ENCODE measurements at regions not wholly inside any gene's neighbourhood (a gene's known extent, or its start where the extent isn't known, plus 50 kb on each side); places are given as distances from the start of the nearest gene placed in this dataset.
"Not testable (repeated sequence)": the region's sequence is repeated elsewhere in the genome, so short reads cannot be mapped to it uniquely, and the experiment has no call there.

DNA sequence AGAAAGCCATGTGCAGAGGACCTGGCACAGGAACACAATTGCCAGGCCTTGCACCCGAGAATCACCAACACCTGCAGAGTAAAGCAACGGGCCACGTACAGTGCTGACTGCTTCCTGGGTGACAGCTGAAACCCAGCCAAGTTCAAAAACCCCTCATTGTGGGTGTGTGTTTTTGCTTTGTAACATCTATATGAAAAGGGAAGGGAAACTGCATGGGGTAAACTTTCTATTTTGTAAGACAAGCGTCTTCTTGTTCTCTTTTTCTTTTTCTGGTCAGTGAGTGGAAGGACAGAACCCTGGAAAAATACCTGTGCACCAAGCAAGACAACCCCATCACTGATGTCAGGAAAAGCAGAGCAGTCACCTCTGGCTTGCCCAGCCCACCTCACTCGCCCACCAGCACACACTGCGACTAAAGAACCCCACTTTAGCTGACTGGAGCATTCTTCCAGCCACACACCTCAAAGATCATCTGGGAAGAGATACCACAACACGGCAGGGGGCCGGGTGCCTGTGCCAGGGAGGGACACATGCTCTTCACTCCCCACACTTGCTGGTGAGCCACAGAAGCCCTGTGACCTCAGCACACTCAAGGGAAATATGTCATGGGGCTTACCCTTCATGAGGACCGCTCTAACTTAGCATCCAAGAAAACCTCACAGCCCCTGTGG, 172.3 kb downstream of the NDUFA12 start:
- H3K36me3 ChIP-seq (ENCODE audit: control insufficient read depth in 4 of 4, insufficient read depth in 4 of 4, low read length in 4 of 4) = no peaks in the 10 kb centered on the region
- 55 to 63% methylated on average over 9 of the region's 9 CpGs for WGBS, 2 donors
- H3K27me3 ChIP-seq (ENCODE audit: control insufficient read depth in 3 of 3, insufficient read depth in 3 of 3, low read length in 2 of 3) = no peaks in the 10 kb centered on the region
- H3K4me1 ChIP-seq (ENCODE audit: control insufficient read depth in 5 of 5, insufficient read depth in 5 of 5, low read length in 5 of 5) = peaks cover 0 to 20% (median 5%) of the 10 kb centered on the region in 5 donors
- no peak overlapping the region for H3K27ac ChIP-seq (ENCODE audit: low read depth in 1 of 2, low read length in 1 of 2)
- DNase-seq = no peak
- H3K4me3 ChIP-seq = no peak overlapping the region
- no peak for ATAC-seq (ENCODE audit: insufficient read depth, low FRiP score)
- H3K9me3 ChIP-seq (ENCODE audit: control insufficient read depth in 4 of 4, insufficient read depth in 3 of 4, low read length in 3 of 4) = no peaks in the 10 kb centered on the region
- H3K9ac ChIP-seq (ENCODE audit: insufficient read depth in 1 of 2, low read length in 2 of 2) = no peak overlapping the region
- TF ChIP-seq, protein P1, sequence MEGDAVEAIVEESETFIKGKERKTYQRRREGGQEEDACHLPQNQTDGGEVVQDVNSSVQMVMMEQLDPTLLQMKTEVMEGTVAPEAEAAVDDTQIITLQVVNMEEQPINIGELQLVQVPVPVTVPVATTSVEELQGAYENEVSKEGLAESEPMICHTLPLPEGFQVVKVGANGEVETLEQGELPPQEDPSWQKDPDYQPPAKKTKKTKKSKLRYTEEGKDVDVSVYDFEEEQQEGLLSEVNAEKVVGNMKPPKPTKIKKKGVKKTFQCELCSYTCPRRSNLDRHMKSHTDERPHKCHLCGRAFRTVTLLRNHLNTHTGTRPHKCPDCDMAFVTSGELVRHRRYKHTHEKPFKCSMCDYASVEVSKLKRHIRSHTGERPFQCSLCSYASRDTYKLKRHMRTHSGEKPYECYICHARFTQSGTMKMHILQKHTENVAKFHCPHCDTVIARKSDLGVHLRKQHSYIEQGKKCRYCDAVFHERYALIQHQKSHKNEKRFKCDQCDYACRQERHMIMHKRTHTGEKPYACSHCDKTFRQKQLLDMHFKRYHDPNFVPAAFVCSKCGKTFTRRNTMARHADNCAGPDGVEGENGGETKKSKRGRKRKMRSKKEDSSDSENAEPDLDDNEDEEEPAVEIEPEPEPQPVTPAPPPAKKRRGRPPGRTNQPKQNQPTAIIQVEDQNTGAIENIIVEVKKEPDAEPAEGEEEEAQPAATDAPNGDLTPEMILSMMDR (IDR thresholded peaks at IDR 0.05; ENCODE audit: control extremely low read depth, extremely low read depth) = no peak

DNA sequence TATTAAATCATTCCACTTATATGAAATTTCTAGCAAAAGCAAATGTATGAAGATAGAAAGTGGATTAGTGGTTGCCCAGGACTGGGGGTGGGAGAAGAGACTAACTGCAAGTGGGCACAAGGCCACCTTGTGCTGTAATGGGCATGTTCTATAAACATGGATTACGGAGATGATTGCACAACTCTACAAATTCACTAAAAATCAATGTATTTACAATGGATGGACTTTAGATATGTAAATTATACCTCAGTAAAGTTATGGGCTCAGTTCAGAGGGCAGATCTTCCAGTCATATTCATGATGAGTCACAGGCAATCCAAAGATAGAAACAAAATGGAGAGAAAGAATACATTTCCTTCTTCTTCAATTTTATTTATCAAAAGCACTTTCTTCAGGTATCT, 173.9 kb downstream of the NDUFA12 start:
- Histone ChIP-seq H3K9me3 (ENCODE audit: control insufficient read depth in 4 of 4, insufficient read depth in 3 of 4, low read length in 3 of 4) (no peaks in the 10 kb centered on the region), H3K27me3 (ENCODE audit: control insufficient read depth in 3 of 3, insufficient read depth in 3 of 3, low read length in 2 of 3) (no peaks in the 10 kb centered on the region), H3K9ac (ENCODE audit: insufficient read depth in 1 of 2, low read length in 2 of 2) (no peak overlapping the region), H3K27ac (ENCODE audit: low read depth in 1 of 2, low read length in 1 of 2) (no peak overlapping the region), H3K4me3 (no peak overlapping the region), H3K4me1 (ENCODE audit: control insufficient read depth in 5 of 5, insufficient read depth in 5 of 5, low read length in 5 of 5) (peaks cover 0 to 20% (median 5%) of the 10 kb centered on the region in 5 donors), H3K36me3 (ENCODE audit: control insufficient read depth in 4 of 4, insufficient read depth in 4 of 4, low read length in 4 of 4) (no peaks in the 10 kb centered on the region)
- WGBS, 2 donors = 68 to 90% methylated on average over 1 of the region's 1 CpG
- TF ChIP-seq, protein P1 (IDR thresholded peaks at IDR 0.05; ENCODE audit: control extremely low read depth, extremely low read depth) = no peak
- no peak for ATAC-seq (ENCODE audit: insufficient read depth, low FRiP score)
- no peak for DNase-seq

DNA sequence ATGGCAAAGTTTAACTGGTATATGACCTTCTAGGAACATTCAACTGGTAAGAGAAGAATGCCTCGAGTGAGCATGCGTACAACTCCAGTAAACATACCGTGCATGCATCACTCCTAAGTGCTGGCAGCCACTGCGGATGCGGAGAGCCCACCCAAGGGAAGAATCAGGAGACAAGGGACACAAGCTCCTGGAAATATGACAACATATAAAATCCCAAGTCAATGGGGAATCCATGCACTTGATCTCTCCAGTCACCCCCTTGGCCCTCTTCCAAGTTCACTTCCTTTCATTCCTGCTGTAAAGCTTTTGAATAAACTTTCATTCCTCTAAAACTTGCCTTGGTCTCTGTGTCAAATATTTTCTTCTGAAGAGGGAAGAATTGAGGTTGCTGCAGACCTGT, 168.7 kb upstream of the TMCC3 start:
- H3K4me1 ChIP-seq (ENCODE audit: control insufficient read depth in 5 of 5, insufficient read depth in 5 of 5, low read length in 5 of 5) = peaks cover 0 to 5% (median 0%) of the 10 kb centered on the region in 5 donors
- H3K27ac ChIP-seq (ENCODE audit: low read depth in 1 of 2, low read length in 1 of 2) = no peak overlapping the region
- H3K9ac ChIP-seq (ENCODE audit: insufficient read depth in 1 of 2, low read length in 2 of 2) = no peak overlapping the region
- H3K36me3 ChIP-seq (ENCODE audit: control insufficient read depth in 4 of 4, insufficient read depth in 4 of 4, low read length in 4 of 4) = no peaks in the 10 kb centered on the region
- DNase-seq (peak; percentile 29 to 70 (median 40)), ATAC-seq (ENCODE audit: insufficient read depth, low FRiP score) (no peak)
- 74 to 79% methylated on average over 5 of the region's 5 CpGs for WGBS, 2 donors
- TF ChIP-seq, protein P1 (IDR thresholded peaks at IDR 0.05; ENCODE audit: control extremely low read depth, extremely low read depth) = no peak
- H3K9me3 ChIP-seq (ENCODE audit: control insufficient read depth in 4 of 4, insufficient read depth in 3 of 4, low read length in 3 of 4) = peaks cover 0 to 2% (median 0%) of the 10 kb centered on the region in 4 donors
- H3K27me3 ChIP-seq (ENCODE audit: control insufficient read depth in 3 of 3, insufficient read depth in 3 of 3, low read length in 2 of 3) = no peaks in the 10 kb centered on the region
- H3K4me3 ChIP-seq = no peak overlapping the region

GRCh38 chr12:94817695-94818075, 167.3 kb upstream of the TMCC3 start:
- H3K4me1 ChIP-seq (ENCODE audit: control insufficient read depth in 5 of 5, insufficient read depth in 5 of 5, low read length in 5 of 5) = peaks cover 0 to 5% (median 0%) of the 10 kb centered on the region in 5 donors
- ATAC-seq (ENCODE audit: insufficient read depth, low FRiP score) (no peak), DNase-seq (no peak)
- no peaks in the 10 kb centered on the region for H3K27me3 ChIP-seq (ENCODE audit: control insufficient read depth in 3 of 3, insufficient read depth in 3 of 3, low read length in 2 of 3)
- H3K9ac ChIP-seq (ENCODE audit: insufficient read depth in 1 of 2, low read length in 2 of 2) = no peak overlapping the region
- no peak overlapping the region for H3K4me3 ChIP-seq
- H3K9me3 ChIP-seq (ENCODE audit: control insufficient read depth in 4 of 4, insufficient read depth in 3 of 4, low read length in 3 of 4) = peaks cover 0 to 8% (median 3%) of the 10 kb centered on the region in 4 donors
- no peak overlapping the region for H3K27ac ChIP-seq (ENCODE audit: low read depth in 1 of 2, low read length in 1 of 2)
- no peaks in the 10 kb centered on the region for H3K36me3 ChIP-seq (ENCODE audit: control insufficient read depth in 4 of 4, insufficient read depth in 4 of 4, low read length in 4 of 4)
- 82 to 95% methylated on average over 1 of the region's 1 CpG for WGBS, 2 donors
- TF ChIP-seq, protein P1 (IDR thresholded peaks at IDR 0.05; ENCODE audit: control extremely low read depth, extremely low read depth) = no peak

DNA sequence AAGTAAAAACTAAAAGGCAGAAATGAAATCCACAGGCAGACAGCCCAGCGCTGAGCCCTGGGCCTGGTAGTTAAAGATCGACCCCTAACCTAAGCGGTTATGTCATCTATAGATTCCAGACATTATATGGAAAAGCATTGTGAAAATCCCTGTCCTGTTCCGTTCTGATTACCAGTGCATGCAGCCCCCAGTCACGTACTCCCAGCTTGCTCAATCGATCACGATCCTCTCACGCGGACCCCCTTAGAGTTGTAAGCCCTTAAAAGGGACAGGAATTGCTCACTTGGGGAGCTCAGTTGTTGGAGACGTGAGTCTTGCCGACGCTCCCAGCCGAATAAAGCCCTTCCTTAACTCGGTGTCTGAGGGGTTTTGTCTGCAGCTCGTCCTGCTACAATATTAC, 166.8 kb upstream of the TMCC3 start:
- not testable (repeated sequence) for H3K27ac ChIP-seq (ENCODE audit: low read depth in 1 of 2, low read length in 1 of 2); H3K9ac ChIP-seq (ENCODE audit: insufficient read depth in 1 of 2, low read length in 2 of 2); H3K27me3 ChIP-seq (ENCODE audit: control insufficient read depth in 3 of 3, insufficient read depth in 3 of 3, low read length in 2 of 3); H3K36me3 ChIP-seq (ENCODE audit: control insufficient read depth in 4 of 4, insufficient read depth in 4 of 4, low read length in 4 of 4); DNase-seq; ATAC-seq (ENCODE audit: insufficient read depth, low FRiP score); H3K4me1 ChIP-seq (ENCODE audit: control insufficient read depth in 5 of 5, insufficient read depth in 5 of 5, low read length in 5 of 5); H3K4me3 ChIP-seq
- H3K9me3 ChIP-seq (ENCODE audit: control insufficient read depth in 4 of 4, insufficient read depth in 3 of 4, low read length in 3 of 4) = peaks cover 2 to 11% (median 6%) of the 10 kb centered on the region in 4 donors
- 93% methylated on average over 15 of the region's 15 CpGs for WGBS, 2 donors

All from lung (tissue), 11 donors.